ENCODE measurements at regions not wholly inside any gene's neighbourhood (a gene's known extent, or its start where the extent isn't known, plus 50 kb on each side); places are given as distances from the start of the nearest gene placed in this dataset.
A peak's percentile ranks its signal among the peaks of the same experiment; 100 is the strongest.

GRCh38 chrX:7720519-7720918 lies 122.5 kb upstream of the VCX start:
- Mint-ChIP-seq H3K36me3 (ENCODE audit: unreplicated experiment) (no peaks in the 10 kb centered on the region), H3K27me3 (ENCODE audit: unreplicated experiment) (no peaks in the 10 kb centered on the region), H3K4me3 (ENCODE audit: unreplicated experiment) (no peak overlapping the region), H3K9me3 (ENCODE audit: unreplicated experiment) (peaks cover 1% of the 10 kb centered on the region), H3K4me1 (ENCODE audit: unreplicated experiment) (no peaks in the 10 kb centered on the region), H3K27ac (ENCODE audit: unreplicated experiment) (no peak overlapping the region)
- TF ChIP-seq, protein P1, sequence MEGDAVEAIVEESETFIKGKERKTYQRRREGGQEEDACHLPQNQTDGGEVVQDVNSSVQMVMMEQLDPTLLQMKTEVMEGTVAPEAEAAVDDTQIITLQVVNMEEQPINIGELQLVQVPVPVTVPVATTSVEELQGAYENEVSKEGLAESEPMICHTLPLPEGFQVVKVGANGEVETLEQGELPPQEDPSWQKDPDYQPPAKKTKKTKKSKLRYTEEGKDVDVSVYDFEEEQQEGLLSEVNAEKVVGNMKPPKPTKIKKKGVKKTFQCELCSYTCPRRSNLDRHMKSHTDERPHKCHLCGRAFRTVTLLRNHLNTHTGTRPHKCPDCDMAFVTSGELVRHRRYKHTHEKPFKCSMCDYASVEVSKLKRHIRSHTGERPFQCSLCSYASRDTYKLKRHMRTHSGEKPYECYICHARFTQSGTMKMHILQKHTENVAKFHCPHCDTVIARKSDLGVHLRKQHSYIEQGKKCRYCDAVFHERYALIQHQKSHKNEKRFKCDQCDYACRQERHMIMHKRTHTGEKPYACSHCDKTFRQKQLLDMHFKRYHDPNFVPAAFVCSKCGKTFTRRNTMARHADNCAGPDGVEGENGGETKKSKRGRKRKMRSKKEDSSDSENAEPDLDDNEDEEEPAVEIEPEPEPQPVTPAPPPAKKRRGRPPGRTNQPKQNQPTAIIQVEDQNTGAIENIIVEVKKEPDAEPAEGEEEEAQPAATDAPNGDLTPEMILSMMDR (IDR thresholded peaks at IDR 0.05): no peak
- DNase-seq (ENCODE audit: extremely low spot score, unreplicated experiment): no peak

DNA sequence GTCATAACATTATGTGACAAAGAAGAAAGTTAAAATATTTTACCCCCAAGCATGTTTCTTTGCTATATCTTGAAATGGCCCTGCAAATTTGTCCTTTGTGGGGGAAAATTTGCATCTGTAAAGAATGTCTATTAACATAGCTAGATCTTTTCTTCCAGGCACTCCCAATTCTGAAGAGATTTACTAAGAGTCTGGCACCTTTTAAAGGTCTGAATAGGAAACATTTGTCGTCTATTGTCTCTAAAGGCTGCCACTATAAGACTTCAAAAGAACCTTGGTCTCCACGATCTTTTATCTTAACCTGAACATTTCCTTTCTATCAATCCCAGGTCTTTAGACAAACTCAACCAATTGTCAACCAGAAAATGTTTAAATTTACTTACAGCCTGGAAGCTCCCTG lies 128.6 kb upstream of the VCX start:
- Mint-ChIP-seq H3K27me3 (ENCODE audit: unreplicated experiment) (no peaks in the 10 kb centered on the region), H3K4me3 (ENCODE audit: unreplicated experiment) (no peak overlapping the region), H3K9me3 (ENCODE audit: unreplicated experiment) (no peaks in the 10 kb centered on the region), H3K27ac (ENCODE audit: unreplicated experiment) (no peak overlapping the region), H3K36me3 (ENCODE audit: unreplicated experiment) (no peaks in the 10 kb centered on the region), H3K4me1 (ENCODE audit: unreplicated experiment) (no peaks in the 10 kb centered on the region)
- no peak for DNase-seq (ENCODE audit: extremely low spot score, unreplicated experiment)
- TF ChIP-seq, protein P1 (IDR thresholded peaks at IDR 0.05): no peak

GRCh38 chrX:7711167-7711566 lies 131.8 kb upstream of the VCX start:
- H3K4me1 Mint-ChIP-seq (ENCODE audit: unreplicated experiment): no peaks in the 10 kb centered on the region
- no peak overlapping the region for H3K27ac Mint-ChIP-seq (ENCODE audit: unreplicated experiment)
- no peak for DNase-seq (ENCODE audit: extremely low spot score, unreplicated experiment)
- no peaks in the 10 kb centered on the region for H3K27me3 Mint-ChIP-seq (ENCODE audit: unreplicated experiment)
- H3K4me3 Mint-ChIP-seq (ENCODE audit: unreplicated experiment): no peak overlapping the region
- TF ChIP-seq, protein P1 (IDR thresholded peaks at IDR 0.05): no peak
- H3K9me3 Mint-ChIP-seq (ENCODE audit: unreplicated experiment): no peaks in the 10 kb centered on the region
- H3K36me3 Mint-ChIP-seq (ENCODE audit: unreplicated experiment): no peaks in the 10 kb centered on the region

GRCh38 chrX:7709845-7710244 lies 133.1 kb upstream of the VCX start:
- Mint-ChIP-seq H3K4me1 (ENCODE audit: unreplicated experiment) (no peaks in the 10 kb centered on the region), H3K27ac (ENCODE audit: unreplicated experiment) (no peak overlapping the region), H3K9me3 (ENCODE audit: unreplicated experiment) (no peaks in the 10 kb centered on the region), H3K27me3 (ENCODE audit: unreplicated experiment) (no peaks in the 10 kb centered on the region), H3K36me3 (ENCODE audit: unreplicated experiment) (no peaks in the 10 kb centered on the region), H3K4me3 (ENCODE audit: unreplicated experiment) (no peak overlapping the region)
- no peak for DNase-seq (ENCODE audit: extremely low spot score, unreplicated experiment)
- TF ChIP-seq, protein P1 (IDR thresholded peaks at IDR 0.05): no peak

- no peaks in the 10 kb centered on the region for H3K4me1 Mint-ChIP-seq (ENCODE audit: unreplicated experiment)
- H3K27ac Mint-ChIP-seq (ENCODE audit: unreplicated experiment): no peak overlapping the region
- no peaks in the 10 kb centered on the region for H3K36me3 Mint-ChIP-seq (ENCODE audit: unreplicated experiment)
- no peaks in the 10 kb centered on the region for H3K27me3 Mint-ChIP-seq (ENCODE audit: unreplicated experiment)
- no peak overlapping the region for H3K4me3 Mint-ChIP-seq (ENCODE audit: unreplicated experiment)
- no peaks in the 10 kb centered on the region for H3K9me3 Mint-ChIP-seq (ENCODE audit: unreplicated experiment)
- TF ChIP-seq, protein P1 (IDR thresholded peaks at IDR 0.05): peak; percentile 57
- no peak for DNase-seq (ENCODE audit: extremely low spot score, unreplicated experiment)
These were observed 136.9 kb upstream of the VCX start for GRCh38 chrX:7706032-7706431.
